Endothelial cell of umbilical vein (primary cell): ENCODE measurements at regions not wholly inside any gene's neighbourhood (a gene's known extent, or its start where the extent isn't known, plus 50 kb on each side); places are given as distances from the start of the nearest gene placed in this dataset.
A peak's percentile ranks its signal among the peaks of the same experiment; 100 is the strongest.

Experiments used
- BruUV-seq: library from RNA; stranded (reverse); fragments of 400-500 nt; replicated peaks from 2 replicates; lab custom pipeline; 2021; lab: Mats Ljungman, UMichigan
- CTCF ChIA-PET: fragments of 300-600, 350-600 bp; sonication (Branson Sonifier 250); formaldehyde crosslinking; loops from one replicate; lab custom pipeline; 2021; ENCODE audit warnings: antibody characterized with exemption, inconsistent platforms; lab: Charles Lee
- POLR2A ChIA-PET: fragments of 300-600, 350-600 bp; sonication (Branson Sonifier 250); formaldehyde crosslinking; loops from one replicate; lab custom pipeline; 2021; ENCODE audit warnings: antibody characterized with exemption, inconsistent platforms; lab: Charles Lee
- DNase-seq: peaks from one replicate; pipeline ENCODE4 v3.0.0-alpha.2; 2011; ENCODE audit warnings: low read depth, low spot score
- FAIRE-seq: peaks from 2 replicates; lab custom pipeline; 2011; peaks lifted over from hg19 to GRCh38; lab: Jason Lieb, UNC
- H2AFZ ChIP-seq: 2 replicates; pipeline ENCODE4 v1.6.0; 2012; ENCODE audit warnings: low read depth, low read length, control low read depth, inconsistent platforms
- H3K27ac ChIP-seq: 2 replicates; pipeline ENCODE4 v1.5.1; 2011; ENCODE audit warnings: low read depth, mild to moderate bottlenecking, control low read depth, low read length, moderate library complexity; ENCODE audit not compliant: insufficient read depth
- H3K27me3 ChIP-seq, 2 experiments: 2 replicates each; pipeline versions ENCODE4 v1.6.0 to v1.6.1; 2011; ENCODE audit warnings: low read length in 2 of 2, mixed read lengths in 1 of 2; ENCODE audit not compliant: control insufficient read depth in 2 of 2, insufficient read depth in 2 of 2
- H3K36me3 ChIP-seq, 2 experiments: 2 replicates in 1 of 2; 3 replicates in 1 of 2; pipeline ENCODE4 v1.5.1; 2011; ENCODE audit warnings: low read length in 2 of 2, mild to moderate bottlenecking in 1 of 2, moderate library complexity in 1 of 2; ENCODE audit not compliant: control insufficient read depth in 2 of 2, insufficient read depth in 2 of 2; ENCODE audit errors: extremely low read depth in 1 of 2
- H3K4me1 ChIP-seq: 3 replicates; pipeline ENCODE4 v1.5.1; 2011; ENCODE audit warnings: mild to moderate bottlenecking, low read length; ENCODE audit not compliant: control insufficient read depth, insufficient read depth; ENCODE audit errors: extremely low read depth
- H3K4me2 ChIP-seq: 2 replicates; pipeline ENCODE4 v1.6.1; 2011; ENCODE audit warnings: low read length, control low read depth, mixed read lengths; ENCODE audit not compliant: insufficient read depth
- H3K4me3 ChIP-seq, 3 experiments: fragments of 200-600 bp in 1 of 3; sonication (generic), shearing (Covaris generic) in 1 of 3; replicated peaks in 1 of 3; 2 replicates each; pipeline ENCODE4 v1.5.1; 2011 to 2016; ENCODE audit warnings: control low read depth in 3 of 3, low read length in 3 of 3, mild to moderate bottlenecking in 2 of 3, inconsistent platforms in 1 of 3, low read depth in 1 of 3, moderate library complexity in 1 of 3; ENCODE audit not compliant: insufficient read depth in 1 of 3
- H3K79me2 ChIP-seq: 2 replicates; pipeline ENCODE4 v1.6.0; 2012; ENCODE audit warnings: low read length, inconsistent platforms; ENCODE audit not compliant: control insufficient read depth, insufficient read depth
- H3K9ac ChIP-seq: replicated peaks from 2 replicates; pipeline ENCODE3; 2011; ENCODE audit warnings: low read length, control low read depth; ENCODE audit not compliant: insufficient read depth; ENCODE audit errors: extremely low read depth
- H3K9me1 ChIP-seq: replicated peaks from 3 replicates; pipeline ENCODE4 v1.6.0; 2011; ENCODE audit warnings: mild to moderate bottlenecking, low read length; ENCODE audit not compliant: control insufficient read depth, insufficient read depth; ENCODE audit errors: extremely low read depth
- H3K9me3 ChIP-seq: replicated peaks from 2 replicates; pipeline ENCODE4 v1.5.1; 2012; ENCODE audit warnings: low read length, inconsistent platforms; ENCODE audit not compliant: control insufficient read depth, insufficient read depth
- H4K20me1 ChIP-seq: replicated peaks from 2 replicates; pipeline ENCODE3; 2011; ENCODE audit warnings: mild to moderate bottlenecking, low read length; ENCODE audit not compliant: control insufficient read depth, insufficient read depth; ENCODE audit errors: extremely low read depth
- EZH2 ChIP-seq: IDR thresholded peaks from 2 replicates; pipeline ENCODE4 v1.6.1; 2012; ENCODE audit warnings: borderline replicate concordance, low read depth, mild to moderate bottlenecking, moderate library complexity, low read length, inconsistent platforms; ENCODE audit not compliant: severe bottlenecking
- FOS ChIP-seq: IDR thresholded peaks from 2 replicates; pipeline ENCODE4 v1.6.1; 2011; ENCODE audit warnings: mild to moderate bottlenecking, low read length, moderate library complexity, borderline replicate concordance; ENCODE audit not compliant: insufficient read depth
- GATA2 ChIP-seq: IDR thresholded peaks from 2 replicates; pipeline ENCODE4 v1.7.0; 2011; ENCODE audit warnings: low read depth, mild to moderate bottlenecking, moderate library complexity, mixed read lengths, low read length; ENCODE audit not compliant: insufficient read length, insufficient read depth
- JUN ChIP-seq: IDR thresholded peaks from 2 replicates; pipeline ENCODE4 v1.6.1; 2011; ENCODE audit warnings: borderline replicate concordance, low read depth; ENCODE audit not compliant: insufficient read length, insufficient read depth
- MYC ChIP-seq: IDR thresholded peaks from one replicate; pipeline ENCODE4 v1.6.1; 2011; ENCODE audit warnings: mild to moderate bottlenecking, low read depth, low read length
- POLR2A ChIP-seq: IDR thresholded peaks from 2 replicates; pipeline ENCODE4 v1.6.1; 2012; ENCODE audit warnings: low read depth, mild to moderate bottlenecking, control low read depth, low read length
- POLR2AphosphoS5 ChIP-seq: IDR thresholded peaks from 2 replicates; pipeline ENCODE4 v1.6.1; 2012; ENCODE audit warnings: low read depth, mild to moderate bottlenecking, control low read depth, low read length, moderate library complexity; ENCODE audit not compliant: insufficient read depth
- dilution Hi-C: fragments of 300-500 bp; cut with MboI; formaldehyde crosslinking; loops from one replicate; pipeline ENCODE4 v1.15.0; 2019; ENCODE audit warnings: low sequenced_read_pairs; ENCODE audit not compliant: extremely low pct_ligation_motif_present
- intact Hi-C: fragments of 100-400 bp; cut with micrococcal nuclease; formaldehyde crosslinking; loops from one replicate; pipeline ENCODE4 v1.10.0; 2022
- TF ChIP-seq, protein P1 (sequence below): IDR thresholded peaks from 2 replicates; pipeline ENCODE4 v1.6.1; 2011; ENCODE audit not compliant: insufficient read depth, insufficient read length
- TF ChIP-seq, protein P2 (sequence below), 2 donors: IDR thresholded peaks; 1 replicate in 1 of 2; 2 replicates in 1 of 2; pipeline ENCODE4 v1.5.1; 2011; ENCODE audit warnings: low read length in 2 of 2, mild to moderate bottlenecking in 2 of 2, moderate library complexity in 2 of 2, control low read depth in 1 of 2, inconsistent platforms in 1 of 2, low read depth in 1 of 2; ENCODE audit not compliant: insufficient read depth in 1 of 2; ENCODE audit errors: extremely low read depth in 1 of 2

DNA sequence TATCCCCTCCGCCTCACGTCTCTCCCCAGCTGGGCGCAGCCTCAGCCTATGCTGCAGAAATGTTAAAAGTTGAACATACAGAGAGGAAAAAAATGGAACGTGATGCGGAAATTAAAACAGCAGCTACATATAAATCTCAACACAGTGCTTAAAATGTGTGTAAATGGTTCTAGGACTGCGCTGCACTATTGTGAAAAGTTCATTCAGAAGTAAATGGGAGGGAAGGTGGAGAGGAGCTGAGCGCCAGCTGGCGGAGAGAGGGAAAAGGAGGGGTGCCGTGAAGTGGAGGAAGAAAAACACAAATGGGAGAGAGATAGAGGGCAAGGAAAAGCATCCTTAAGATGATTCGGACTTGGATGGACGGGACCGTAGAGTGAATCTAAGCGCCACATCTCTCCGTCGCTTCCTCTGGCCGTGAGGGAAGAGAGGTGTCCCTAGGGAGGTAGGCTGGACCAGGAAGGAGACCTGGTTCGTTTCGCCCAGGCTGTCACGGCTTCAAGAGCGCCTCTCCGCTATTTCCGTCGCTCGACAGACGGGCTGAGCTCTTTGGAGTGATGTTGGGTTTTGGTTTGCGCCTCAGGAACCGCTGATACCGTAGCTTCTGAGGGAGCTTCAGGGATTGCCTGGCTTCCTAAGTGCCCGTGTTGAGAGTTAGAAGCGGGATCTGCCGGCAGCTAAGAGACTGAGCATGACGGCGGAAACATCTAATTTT lies 113.7 kb downstream of the TRIM27 start:
- peak overlapping the region; percentile 0 for H3K4me2 ChIP-seq
- dilution Hi-C loops (no loop called here), intact Hi-C loops (no loop called here)
- CTCF ChIA-PET: interaction anchor here (1.5 kb wide), 1 partner anchor 28 kb away, joined by 11 read pairs; no protein-coding TSS in a partner anchor
- peak; percentile 59 for TF ChIP-seq EZH2
- TF ChIP-seq POLR2A: no peak
- TF ChIP-seq GATA2: no peak
- TF ChIP-seq, protein P1, sequence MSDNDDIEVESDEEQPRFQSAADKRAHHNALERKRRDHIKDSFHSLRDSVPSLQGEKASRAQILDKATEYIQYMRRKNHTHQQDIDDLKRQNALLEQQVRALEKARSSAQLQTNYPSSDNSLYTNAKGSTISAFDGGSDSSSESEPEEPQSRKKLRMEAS: no peak
- H3K79me2 ChIP-seq: no peaks in the 10 kb centered on the region
- no peaks in the 10 kb centered on the region for H3K9me3 ChIP-seq
- H3K27me3 ChIP-seq: peaks cover 54 to 67% of the 10 kb centered on the region in 2 experiments
- FAIRE-seq (peak; percentile 47), DNase-seq (no peak)
- H3K9me1 ChIP-seq: no peaks in the 10 kb centered on the region
- peak overlapping the region in 1 of 3 experiments; percentile 2 for H3K4me3 ChIP-seq
- H3K27ac ChIP-seq: no peak overlapping the region
- BruUV-seq: no TSS peak
- peak overlapping the region; percentile 34 for H2AFZ ChIP-seq
- peaks cover 4% of the 10 kb centered on the region for H3K4me1 ChIP-seq
- H3K36me3 ChIP-seq: no peaks in the 10 kb centered on the region
- POLR2A ChIA-PET: no interaction called here
- no peak overlapping the region for H3K9ac ChIP-seq
- H4K20me1 ChIP-seq: peaks cover 2% of the 10 kb centered on the region

DNA sequence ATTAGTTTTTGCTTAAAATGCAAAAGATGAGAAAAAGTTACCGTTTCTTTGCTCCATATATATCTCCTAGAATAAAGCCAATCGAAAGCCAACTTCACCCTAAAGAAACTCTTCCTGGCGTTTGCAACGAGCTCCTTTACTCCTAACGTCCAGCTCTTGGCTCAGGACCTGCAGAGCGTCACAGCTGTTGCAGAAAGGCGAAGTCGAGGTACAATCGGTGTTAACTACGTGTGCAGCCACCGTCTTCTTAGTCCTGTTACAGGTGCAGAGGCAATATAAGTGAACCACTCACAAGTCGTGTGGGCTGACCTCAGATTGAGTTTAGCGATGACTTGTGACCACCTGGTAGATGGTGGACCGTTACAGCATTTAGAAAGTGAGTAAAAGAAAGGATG lies 113.1 kb downstream of the TRIM27 start:
- BruUV-seq: no TSS peak
- POLR2A ChIA-PET: no interaction called here
- no peaks in the 10 kb centered on the region for H3K9me3 ChIP-seq
- no peak overlapping the region for H2AFZ ChIP-seq
- no peak overlapping the region for H3K9ac ChIP-seq
- H3K4me3 ChIP-seq: no peak overlapping the region
- no peak for TF ChIP-seq POLR2A
- TF ChIP-seq, protein P1: no peak
- TF ChIP-seq MYC: no peak
- no peak for TF ChIP-seq POLR2AphosphoS5
- TF ChIP-seq EZH2: peak; percentile 53
- TF ChIP-seq, protein P2, sequence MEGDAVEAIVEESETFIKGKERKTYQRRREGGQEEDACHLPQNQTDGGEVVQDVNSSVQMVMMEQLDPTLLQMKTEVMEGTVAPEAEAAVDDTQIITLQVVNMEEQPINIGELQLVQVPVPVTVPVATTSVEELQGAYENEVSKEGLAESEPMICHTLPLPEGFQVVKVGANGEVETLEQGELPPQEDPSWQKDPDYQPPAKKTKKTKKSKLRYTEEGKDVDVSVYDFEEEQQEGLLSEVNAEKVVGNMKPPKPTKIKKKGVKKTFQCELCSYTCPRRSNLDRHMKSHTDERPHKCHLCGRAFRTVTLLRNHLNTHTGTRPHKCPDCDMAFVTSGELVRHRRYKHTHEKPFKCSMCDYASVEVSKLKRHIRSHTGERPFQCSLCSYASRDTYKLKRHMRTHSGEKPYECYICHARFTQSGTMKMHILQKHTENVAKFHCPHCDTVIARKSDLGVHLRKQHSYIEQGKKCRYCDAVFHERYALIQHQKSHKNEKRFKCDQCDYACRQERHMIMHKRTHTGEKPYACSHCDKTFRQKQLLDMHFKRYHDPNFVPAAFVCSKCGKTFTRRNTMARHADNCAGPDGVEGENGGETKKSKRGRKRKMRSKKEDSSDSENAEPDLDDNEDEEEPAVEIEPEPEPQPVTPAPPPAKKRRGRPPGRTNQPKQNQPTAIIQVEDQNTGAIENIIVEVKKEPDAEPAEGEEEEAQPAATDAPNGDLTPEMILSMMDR (IDR thresholded peaks at IDR 0.05; ENCODE audit: extremely low read depth in 1 of 2, insufficient read depth in 1 of 2, low read depth in 1 of 2, low read length in 2 of 2): no peak
- no peak for TF ChIP-seq JUN
- no peak for TF ChIP-seq FOS
- peaks cover 4% of the 10 kb centered on the region for H3K4me1 ChIP-seq
- H3K36me3 ChIP-seq: no peaks in the 10 kb centered on the region
- H3K79me2 ChIP-seq: no peaks in the 10 kb centered on the region
- DNase-seq: no peak
- intact Hi-C loops (no loop called here), dilution Hi-C loops (no loop called here)
- CTCF ChIA-PET: interaction anchor here (1.5 kb wide), 1 partner anchor 27 kb away, joined by 11 read pairs; no protein-coding TSS in a partner anchor
- peaks cover 2% of the 10 kb centered on the region for H4K20me1 ChIP-seq
- H3K9me1 ChIP-seq: no peaks in the 10 kb centered on the region
- H3K27ac ChIP-seq: no peak overlapping the region
- peak overlapping the region; percentile 0 for H3K4me2 ChIP-seq
- FAIRE-seq: no peak
- H3K27me3 ChIP-seq: peaks cover 59 to 72% of the 10 kb centered on the region in 2 experiments
